GM12892 (cell line): ENCODE measurements at regions not wholly inside any gene's neighbourhood (a gene's known extent, or its start where the extent isn't known, plus 50 kb on each side); places are given as distances from the start of the nearest gene placed in this dataset.

Source experiments
- POLR2A ChIP-seq: IDR thresholded peaks from 2 replicates; pipeline ENCODE4 v1.6.1; 2011; ENCODE audit warnings: low read depth, low read length, control low read depth
- POLR2AphosphoS5 ChIP-seq: IDR thresholded peaks from 2 replicates; pipeline ENCODE4 v1.6.1; 2011; ENCODE audit warnings: low read depth, low read length, control low read depth
- TAF1 ChIP-seq: IDR thresholded peaks from 2 replicates; pipeline ENCODE4 v1.6.1; 2011; ENCODE audit warnings: low read depth, mild to moderate bottlenecking, control low read depth, low read length, borderline replicate concordance

DNA sequence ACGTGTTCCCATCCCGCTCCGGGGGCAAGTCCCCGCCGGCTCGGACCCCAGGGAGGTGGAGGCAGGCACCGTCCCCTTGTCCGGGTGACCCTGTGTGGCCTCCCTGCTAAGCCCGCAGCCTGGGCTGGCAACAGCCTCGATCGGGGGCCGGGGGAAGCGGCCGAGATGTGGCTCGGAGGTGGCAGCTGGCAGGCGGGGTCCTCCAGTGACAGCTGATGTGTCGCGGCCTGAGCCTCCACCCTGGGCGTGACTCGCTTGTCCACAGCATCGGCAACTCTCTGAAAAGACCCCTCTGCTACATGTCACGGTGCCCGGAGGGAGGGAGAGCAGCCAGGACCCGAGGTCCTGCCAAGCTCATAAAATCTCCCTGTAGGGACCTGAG is 124.8 kb upstream of the IRX4 start:
- TF ChIP-seq TAF1 (no peak), POLR2A (no peak), POLR2AphosphoS5 (no peak)
